Kidney epithelial cell (primary cell): ENCODE measurements at regions not wholly inside any gene's neighbourhood (a gene's known extent, or its start where the extent isn't known, plus 50 kb on each side); places are given as distances from the start of the nearest gene placed in this dataset.
A peak's percentile ranks its signal among the peaks of the same experiment; 100 is the strongest.

ENCODE experiments used
- DNase-seq: peaks from one replicate; pipeline ENCODE4 v3.0.0-alpha.2; 2010; ENCODE audit warnings: low read depth
- H3K27me3 ChIP-seq: 2 replicates; pipeline ENCODE4 v1.6.0; 2011; ENCODE audit warnings: low read length; ENCODE audit not compliant: control insufficient read depth, insufficient read depth
- H3K36me3 ChIP-seq: 2 replicates; pipeline ENCODE4 v1.5.1; 2011; ENCODE audit warnings: low read length; ENCODE audit not compliant: control insufficient read depth, insufficient read depth
- H3K4me3 ChIP-seq: 2 replicates; pipeline ENCODE4 v1.5.1; 2011; ENCODE audit warnings: low read depth, mild to moderate bottlenecking, control low read depth, low read length
- CTCF ChIP-seq: IDR thresholded peaks from 2 replicates; pipeline ENCODE4 v1.5.1; 2011; ENCODE audit warnings: mild to moderate bottlenecking, moderate library complexity, low read length, control low read depth, inconsistent platforms; ENCODE audit not compliant: insufficient read depth, poor library complexity, severe bottlenecking

- H3K4me3 ChIP-seq: no peak overlapping the region
- no peaks in the 10 kb centered on the region for H3K27me3 ChIP-seq
- H3K36me3 ChIP-seq: no peaks in the 10 kb centered on the region
- DNase-seq: no peak
- no peak for TF ChIP-seq CTCF
Measured at GRCh38 chr4:115272594-115272993, 159.2 kb upstream of the NDST4 start.

DNA sequence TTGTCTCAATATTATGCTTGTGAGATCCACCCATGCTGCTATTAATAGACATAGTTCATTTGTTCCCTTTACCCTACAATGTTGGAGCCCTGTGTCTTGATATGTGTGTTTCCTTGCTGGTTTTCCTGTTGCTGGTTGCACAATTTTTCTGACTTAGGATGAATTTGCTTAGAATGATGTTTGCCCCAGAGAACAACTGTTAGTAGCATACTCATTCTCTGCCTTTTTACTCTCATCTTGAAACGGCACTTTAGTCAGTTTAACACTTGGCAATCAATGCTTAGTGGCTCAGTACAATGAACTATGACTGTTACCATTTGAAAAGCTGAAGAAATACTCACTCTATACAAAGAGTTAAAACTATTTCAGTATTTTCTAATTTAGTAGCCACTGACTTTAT lies 158.8 kb upstream of the NDST4 start:
- Histone ChIP-seq H3K27me3 (no peaks in the 10 kb centered on the region), H3K4me3 (no peak overlapping the region), H3K36me3 (no peaks in the 10 kb centered on the region)
- DNase-seq: no peak
- TF ChIP-seq CTCF: no peak

DNA sequence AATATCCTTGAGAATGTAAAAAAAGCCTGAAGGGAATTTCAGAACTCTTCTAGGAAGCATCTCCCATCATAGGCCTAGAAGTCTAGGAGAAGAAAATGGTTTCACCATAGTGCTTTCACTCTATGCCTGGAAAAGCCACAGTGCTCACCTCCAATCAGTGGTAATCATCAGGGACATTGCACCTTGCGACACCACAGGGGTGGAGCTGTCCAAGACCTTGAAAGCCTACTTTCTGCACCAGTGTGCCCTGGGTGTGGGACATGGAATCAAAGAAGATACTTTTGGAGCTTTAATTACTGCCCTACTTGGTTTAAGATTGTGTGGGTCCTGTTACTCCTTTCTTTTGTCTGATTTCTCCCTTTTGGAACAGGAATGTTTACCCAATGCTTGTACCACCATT lies 146.8 kb upstream of the NDST4 start:
- no peak for TF ChIP-seq CTCF
- Histone ChIP-seq H3K36me3 (no peaks in the 10 kb centered on the region), H3K4me3 (no peak overlapping the region), H3K27me3 (no peaks in the 10 kb centered on the region)
- DNase-seq: no peak

DNA sequence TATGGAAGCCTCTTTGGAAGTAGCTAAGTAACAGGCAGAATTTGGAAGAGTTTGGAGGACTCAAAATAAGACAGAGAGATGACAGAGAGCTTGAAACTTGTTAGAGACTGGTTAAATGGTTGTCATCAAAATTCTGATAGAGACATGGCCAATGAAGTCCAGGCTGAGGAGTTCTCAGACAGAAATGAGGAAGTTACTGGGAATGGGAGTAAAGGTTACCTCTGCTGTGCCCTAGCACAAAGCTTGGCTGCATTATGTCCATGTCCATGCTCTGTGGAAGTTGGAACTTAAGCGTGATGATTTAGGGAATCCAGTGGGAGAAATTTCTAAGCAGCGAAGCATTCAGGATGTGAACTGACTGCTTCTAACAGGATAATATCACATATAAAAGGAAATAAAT lies 146.2 kb upstream of the NDST4 start:
- Histone ChIP-seq H3K4me3 (no peak overlapping the region), H3K36me3 (no peaks in the 10 kb centered on the region), H3K27me3 (no peaks in the 10 kb centered on the region)
- DNase-seq: no peak
- no peak for TF ChIP-seq CTCF

DNA sequence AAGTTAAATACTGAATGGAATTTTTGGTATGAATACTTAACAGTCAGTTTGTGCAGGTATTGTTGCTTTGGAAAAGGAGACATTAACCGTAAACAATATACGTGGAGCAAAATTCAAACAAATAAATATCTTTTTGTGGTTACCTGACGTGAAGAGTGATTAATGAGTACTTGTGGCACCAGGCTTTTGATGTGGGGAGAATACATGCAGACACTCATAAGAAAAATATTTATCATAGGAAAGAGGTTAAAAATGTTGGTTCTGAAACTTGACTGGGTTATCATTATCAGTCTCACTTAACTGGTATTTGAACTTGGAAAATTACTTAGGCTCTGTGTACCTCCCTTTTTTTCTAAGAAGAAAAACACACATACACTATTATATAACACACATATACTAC lies 136.4 kb upstream of the NDST4 start:
- TF ChIP-seq CTCF: no peak
- Histone ChIP-seq H3K36me3 (no peaks in the 10 kb centered on the region), H3K27me3 (no peaks in the 10 kb centered on the region), H3K4me3 (no peak overlapping the region)
- no peak for DNase-seq

- TF ChIP-seq CTCF: peak; percentile 26
- DNase-seq: no peak
- no peaks in the 10 kb centered on the region for H3K27me3 ChIP-seq
- no peak overlapping the region for H3K4me3 ChIP-seq
- H3K36me3 ChIP-seq: no peaks in the 10 kb centered on the region
Measured at GRCh38 chr4:115234405-115235093, 121.1 kb upstream of the NDST4 start.
